NCI-H82 treated with DMSO at 0.1 percent for 48 hours (cell line): ENCODE measurements at regions not wholly inside any gene's neighbourhood (a gene's known extent, or its start where the extent isn't known, plus 50 kb on each side); places are given as distances from the start of the nearest gene placed in this dataset.
"Not testable (repeated sequence)": the region's sequence is repeated elsewhere in the genome, so short reads cannot be mapped to it uniquely, and the experiment has no call there.

Experiments
- DNase-seq: peaks from one replicate; lab custom pipeline; 2025; ENCODE audit not compliant: unreplicated experiment; lab: John Stamatoyannopoulos, UW

GRCh38 chr2:114018464-114018863 lies 128.6 kb downstream of the ACTR3 start:
- not testable (repeated sequence) for DNase-seq

DNA sequence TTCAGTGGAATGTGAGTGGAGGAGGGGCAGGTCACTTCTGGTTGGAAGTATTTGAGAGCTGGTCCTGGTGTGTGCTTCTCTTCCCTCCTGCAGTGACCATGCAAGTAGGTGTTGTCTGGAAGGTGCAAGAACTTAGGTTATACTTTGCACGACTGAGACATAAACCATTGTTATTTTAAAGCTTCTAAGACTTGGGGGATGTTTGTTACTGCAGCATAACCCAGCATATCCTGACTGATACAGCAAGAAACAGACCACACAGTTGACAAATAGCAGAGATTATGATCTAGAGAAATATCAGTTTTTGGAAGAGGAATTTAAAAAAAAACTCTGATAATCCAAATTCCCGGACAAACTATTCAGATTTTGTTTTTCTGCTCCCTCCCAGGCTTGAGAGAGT lies 130.8 kb downstream of the ACTR3 start:
- DNase-seq = no peak

DNA sequence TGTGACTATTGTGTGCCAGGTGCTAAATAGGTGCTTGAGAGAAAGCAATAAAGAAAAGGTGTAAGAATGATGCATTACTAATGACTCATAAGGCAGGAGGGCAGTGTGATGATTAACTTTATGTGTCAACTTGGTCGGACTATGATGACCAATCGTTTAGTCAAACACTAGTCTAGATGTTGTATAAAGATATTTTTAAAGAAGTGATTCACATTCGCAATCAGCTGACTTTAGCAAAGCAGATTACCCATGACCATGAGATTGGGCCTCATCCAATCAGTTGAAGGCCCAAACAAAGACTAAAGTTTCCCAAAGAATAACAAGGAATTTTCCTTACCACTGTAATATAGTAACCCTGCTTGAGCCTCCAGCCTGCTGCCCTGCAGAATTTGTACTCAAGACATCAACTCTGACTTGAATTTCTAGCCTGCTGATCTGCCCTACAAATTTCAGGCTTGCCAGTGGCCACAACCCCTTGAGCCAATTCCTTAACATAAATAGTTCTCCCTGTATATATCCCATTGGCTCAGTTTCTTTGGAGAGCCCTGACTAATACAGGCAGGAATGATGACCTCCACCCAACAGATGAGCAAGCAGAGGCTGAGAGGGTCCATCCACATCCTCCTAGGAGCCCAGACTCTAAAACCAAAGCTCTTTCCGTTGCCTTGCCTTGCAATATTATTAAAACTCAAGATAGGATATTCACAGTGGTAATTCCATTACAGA lies 132.6 kb downstream of the ACTR3 start:
- DNase-seq = no peak

DNA sequence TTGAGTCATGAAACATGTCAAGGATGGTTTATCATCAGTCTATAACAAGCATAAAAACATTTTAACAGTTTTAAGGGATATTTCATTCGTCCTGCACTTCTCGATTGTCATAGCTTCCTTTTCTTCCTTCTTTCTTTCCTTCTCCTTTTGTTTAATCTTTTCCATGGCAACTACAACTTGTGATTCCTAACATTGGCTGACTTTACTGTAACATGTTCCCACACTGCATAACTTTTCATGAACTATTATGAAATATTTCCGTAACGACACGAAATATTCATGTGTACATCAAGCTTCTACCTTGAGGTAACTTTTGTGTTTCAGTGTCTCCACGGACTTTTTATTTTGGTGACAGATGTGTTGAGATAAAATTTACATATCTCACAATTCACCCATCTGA lies 134.4 kb downstream of the ACTR3 start:
- DNase-seq = no peak

GRCh38 chr2:114025030-114025429 lies 135.1 kb downstream of the ACTR3 start:
- DNase-seq = no peak

GRCh38 chr2:114027437-114027836 lies 137.5 kb downstream of the ACTR3 start:
- no peak for DNase-seq

DNA sequence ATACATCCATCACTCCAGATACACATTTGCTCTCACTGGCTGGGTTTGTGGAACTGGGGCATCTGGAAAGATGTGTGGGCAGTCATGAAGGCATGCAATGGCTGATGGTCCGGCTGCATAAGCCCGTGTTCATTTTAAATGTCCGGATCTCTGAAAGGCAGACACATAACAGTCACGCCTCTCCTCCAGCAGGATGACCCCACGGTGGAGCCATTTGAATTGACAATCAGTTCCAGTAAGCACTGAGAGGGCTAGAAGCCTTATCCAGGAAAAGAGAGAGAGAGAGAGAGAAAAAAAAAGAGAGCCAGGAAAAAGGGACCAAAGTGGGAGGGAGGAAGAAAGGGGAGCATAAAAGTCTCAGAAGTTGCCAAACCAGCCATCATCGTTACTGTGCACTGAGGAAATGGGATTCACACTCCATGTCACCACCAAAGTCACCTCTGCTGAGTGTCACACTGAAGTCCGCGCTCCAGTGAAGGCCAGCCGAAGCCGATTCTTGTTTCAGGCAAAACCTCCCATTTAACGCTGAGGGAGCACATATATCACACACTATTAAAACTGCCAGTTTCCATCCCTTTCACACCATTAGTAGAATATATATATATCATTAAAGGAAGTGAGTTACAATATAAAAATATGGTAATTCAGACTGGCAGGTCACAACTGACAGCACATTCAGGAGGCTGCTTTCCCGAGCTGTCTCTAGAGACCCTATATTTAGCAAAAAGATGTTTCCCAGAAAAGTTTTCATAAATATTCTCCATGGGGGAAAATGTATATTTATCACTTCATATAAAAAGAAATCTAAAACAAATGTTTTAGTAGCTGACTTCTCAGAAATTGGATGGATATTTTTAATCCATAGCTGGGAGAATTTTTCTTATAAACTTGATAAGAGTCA lies 142.0 kb downstream of the ACTR3 start:
- no peak for DNase-seq

DNA sequence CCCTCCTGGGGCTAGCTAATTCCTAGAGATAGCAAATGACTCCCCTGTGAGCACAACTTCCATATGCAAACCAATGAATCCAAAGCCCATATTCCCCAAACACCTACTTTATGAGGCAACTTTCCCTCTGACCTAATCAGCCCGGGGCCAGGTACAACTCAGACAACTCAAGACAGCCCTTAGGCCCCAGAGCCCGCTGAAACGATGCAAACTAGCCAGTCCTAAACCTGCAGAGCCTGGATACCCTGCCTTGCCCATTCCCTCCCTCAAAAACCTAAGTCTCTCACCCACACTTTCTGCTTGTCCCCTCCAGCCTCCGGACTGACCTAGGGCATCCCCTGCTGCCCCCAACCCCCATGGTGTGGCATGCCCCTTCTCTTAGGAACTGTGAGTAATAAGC lies 142.8 kb downstream of the ACTR3 start:
- DNase-seq = no peak

DNA sequence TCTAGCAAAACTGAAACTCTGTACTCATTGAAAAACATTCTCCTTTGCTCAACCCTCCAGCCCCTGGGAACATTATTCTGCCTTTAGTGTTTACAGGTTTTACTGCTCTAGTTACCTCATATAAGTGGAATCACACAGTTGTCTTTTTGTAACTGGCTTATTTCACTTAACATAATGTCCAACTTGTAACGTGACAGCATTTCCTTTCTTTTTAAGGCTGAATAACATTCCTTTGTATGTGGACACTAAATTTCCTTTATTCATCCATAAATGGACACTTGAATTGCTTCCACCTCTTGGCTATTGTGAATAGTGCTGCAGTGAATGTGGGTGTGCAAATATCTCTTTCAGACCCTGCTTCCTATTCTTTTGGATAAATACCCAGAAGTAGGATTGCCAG lies 144.9 kb downstream of the ACTR3 start:
- no peak for DNase-seq

- no peak for DNase-seq
Measured at GRCh38 chr2:114038710-114039109, 148.8 kb downstream of the ACTR3 start.

DNA sequence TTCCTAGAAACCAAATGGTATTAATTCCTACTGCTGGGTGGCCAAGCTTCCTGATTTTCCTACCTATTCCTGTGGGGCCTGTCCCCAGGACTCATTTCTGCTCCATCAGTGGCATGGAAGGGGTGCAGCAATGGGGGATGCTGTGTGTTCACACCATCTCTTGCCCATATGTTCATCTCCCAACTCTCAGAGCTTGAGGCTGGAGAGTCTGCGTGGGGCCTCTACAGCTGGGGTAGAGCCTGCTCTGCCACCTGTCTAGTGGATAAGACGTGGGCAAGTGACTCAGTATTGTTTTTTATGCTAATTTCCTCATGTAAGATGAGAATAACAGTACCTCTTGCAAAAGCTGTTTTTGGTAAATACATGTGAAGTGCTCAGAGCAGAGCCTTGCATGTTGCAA lies 149.8 kb downstream of the ACTR3 start:
- DNase-seq = no peak

DNA sequence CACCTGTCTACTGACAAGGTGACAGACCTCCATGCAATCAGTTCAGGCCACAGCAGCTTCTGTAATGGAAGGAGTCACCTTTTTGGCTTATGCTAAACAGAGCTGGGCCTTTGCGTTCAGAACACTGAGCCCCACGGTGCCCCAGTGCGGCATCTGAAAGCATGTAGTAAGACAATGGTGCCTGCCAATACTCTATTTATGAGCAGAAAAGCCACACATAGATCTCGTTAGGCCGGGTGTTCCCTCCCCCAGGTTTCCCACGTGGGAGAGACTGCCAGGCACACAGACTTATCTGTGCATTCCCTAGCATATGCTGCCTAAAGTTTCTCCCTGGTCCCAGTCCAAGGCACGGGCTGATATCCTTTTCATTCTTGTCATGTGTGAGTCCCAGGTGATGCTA lies 150.9 kb downstream of the ACTR3 start:
- DNase-seq = no peak

- no peak for DNase-seq
Measured at GRCh38 chr2:114044985-114045384, 155.1 kb downstream of the ACTR3 start.

GRCh38 chr2:114046373-114046772 lies 156.5 kb downstream of the ACTR3 start:
- DNase-seq = no peak

DNA sequence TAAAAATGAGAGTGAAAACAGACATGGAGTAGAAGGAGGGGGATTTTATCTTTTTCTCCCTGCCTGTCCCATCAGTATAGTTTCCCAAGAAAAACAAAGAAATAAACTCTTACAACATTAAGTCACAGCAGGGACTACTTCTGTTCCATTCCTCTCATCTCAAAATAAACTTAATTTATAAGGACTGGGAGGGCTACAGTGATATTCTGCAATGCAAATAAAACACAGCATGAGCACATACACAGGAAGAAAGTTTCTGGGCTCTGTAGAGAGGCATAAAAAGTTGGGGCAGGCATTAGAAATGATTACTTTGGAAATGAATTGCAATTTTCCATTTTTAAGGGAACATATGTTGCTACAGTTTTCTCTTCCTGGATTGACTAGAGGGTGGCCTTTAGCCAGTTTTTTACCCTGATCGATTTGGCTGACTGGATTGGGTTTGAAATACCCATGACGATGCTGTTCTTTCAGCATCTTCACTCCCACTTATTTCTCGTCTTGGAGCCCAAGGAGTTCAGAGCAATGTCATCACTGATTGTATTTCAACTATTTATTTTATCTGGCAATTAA lies 157.1 kb downstream of the ACTR3 start:
- DNase-seq = no peak

GRCh38 chr2:114049280-114049679 lies 159.4 kb downstream of the ACTR3 start:
- DNase-seq = no peak

GRCh38 chr2:114049826-114050225 lies 159.9 kb downstream of the ACTR3 start:
- no peak for DNase-seq

- no peak for DNase-seq
Measured at GRCh38 chr2:114056294-114057143, 166.6 kb downstream of the ACTR3 start.

DNA sequence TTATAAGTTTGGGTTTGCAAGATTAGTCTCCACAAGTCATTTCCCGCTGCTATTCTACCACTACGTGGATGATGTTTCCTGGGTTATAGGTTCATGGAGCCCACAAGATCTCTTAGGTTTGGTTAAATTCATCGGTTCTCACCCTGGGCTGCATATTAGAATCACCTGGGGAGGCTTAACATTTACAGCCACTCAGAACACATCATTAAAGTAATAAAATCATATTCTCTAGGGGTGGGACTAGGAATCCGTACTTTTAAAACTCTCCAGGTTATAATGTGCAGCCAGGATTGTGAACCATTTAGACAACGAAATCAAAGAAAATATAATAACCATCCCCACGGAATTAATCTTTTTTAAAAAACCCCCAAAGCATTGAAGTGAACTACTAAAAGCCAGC lies 167.7 kb downstream of the ACTR3 start:
- no peak for DNase-seq

DNA sequence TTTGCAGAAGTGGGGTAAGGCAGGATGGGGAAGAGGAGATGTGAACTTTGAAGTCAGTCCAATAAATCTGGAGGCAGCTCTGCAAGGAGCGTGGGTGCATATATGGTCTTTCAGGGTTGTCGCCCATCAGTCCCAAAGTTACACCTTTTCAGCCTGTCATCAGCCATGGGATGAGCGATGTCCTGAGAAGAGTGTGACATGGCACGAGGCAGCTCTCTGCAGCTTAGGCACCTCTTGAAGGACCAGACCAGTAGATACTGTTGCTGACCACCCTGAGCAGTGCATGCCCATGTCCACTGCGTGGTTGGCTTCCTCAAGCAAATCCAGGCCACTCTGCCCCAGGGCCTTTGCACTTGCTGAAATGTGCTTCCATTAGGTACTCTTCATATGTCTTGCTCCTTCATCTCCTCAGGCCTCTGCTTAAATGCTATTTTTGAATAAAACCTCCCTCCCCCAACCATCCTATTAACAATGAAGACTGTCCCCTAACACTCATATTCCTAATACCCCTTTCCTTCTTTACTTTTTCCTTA lies 171.7 kb downstream of the ACTR3 start:
- no peak for DNase-seq

DNA sequence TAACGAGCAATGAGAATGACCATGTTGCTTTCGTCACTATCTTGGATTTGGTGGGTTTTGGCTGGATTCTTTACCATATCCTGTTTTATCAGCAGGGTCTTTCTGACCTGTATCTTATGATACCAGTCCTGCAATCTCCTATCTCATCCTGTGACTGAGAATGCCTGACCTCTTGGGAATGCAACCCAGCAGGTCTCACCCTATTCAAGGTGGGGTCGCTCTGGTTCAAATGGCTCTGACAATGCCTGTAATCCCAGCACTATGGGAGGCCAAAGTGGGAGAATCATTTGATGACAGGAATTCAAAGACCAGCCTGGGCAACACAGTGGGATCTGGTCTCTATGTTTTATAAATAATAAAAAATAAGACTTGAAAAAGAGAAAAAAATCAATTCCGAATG lies 173.5 kb downstream of the ACTR3 start:
- DNase-seq = no peak
